HCT116 (cell line): ENCODE measurements at regions not wholly inside any gene's neighbourhood (a gene's known extent, or its start where the extent isn't known, plus 50 kb on each side); places are given as distances from the start of the nearest gene placed in this dataset.

Experiments
- ATAC-seq: fragments of 200-7000 bp; cut with Tn5 transposase; 2 replicates; pipeline ENCODE4 v1.9.1; 2020; ENCODE audit warnings: mild to moderate bottlenecking, moderate library complexity
- BruUV-seq: library from RNA; stranded (reverse); fragments of 400-500 nt; replicated peaks from 2 replicates; lab custom pipeline; 2021; lab: Mats Ljungman, UMichigan
- CTCF ChIA-PET: fragments of 300-600 bp; sonication (Branson Sonifier 250); formaldehyde crosslinking; loops from one replicate; lab custom pipeline; 2021; ENCODE audit warnings: antibody characterized with exemption; lab: Charles Lee
- POLR2A ChIA-PET: fragments of 300-600, 350-600 bp; sonication (Branson Sonifier 250); formaldehyde crosslinking; loops from one replicate; lab custom pipeline; 2021; ENCODE audit warnings: antibody characterized with exemption; lab: Charles Lee
- RAD21 ChIA-PET, 2 experiments: fragments of 300-600 bp; sonication (Branson Sonifier 250); formaldehyde crosslinking; loops; one replicate each; lab custom pipeline; 2023; ENCODE audit warnings: low total read pairs in 2 of 2; ENCODE audit not compliant: uncharacterized antibody in 2 of 2, unreplicated experiment in 2 of 2, low non-redundant PET in 1 of 2; lab: Charles Lee
- DNase-seq: peaks from one replicate; pipeline ENCODE4 v3.0.0-alpha.2; 2010; ENCODE audit warnings: low read depth, low spot score
- H2AFZ ChIP-seq: fragments of 200-600 bp; shearing (Covaris generic), sonication (generic); 2 replicates; pipeline ENCODE4 v1.6.1; 2017; ENCODE audit warnings: low read depth, mixed run types, mixed read lengths, antibody characterized with exemption, low read length; ENCODE audit not compliant: poor library complexity, severe bottlenecking
- H3K27ac ChIP-seq: 2 replicates; pipeline ENCODE4 v1.5.1; 2012; ENCODE audit warnings: low read depth, low read length
- H3K27me3 ChIP-seq: fragments of 200-600 bp; sonication (generic); 2 replicates; pipeline ENCODE4 v1.6.1; 2016; ENCODE audit warnings: mixed run types, low read length, mixed read lengths; ENCODE audit not compliant: insufficient read depth
- H3K36me3 ChIP-seq, 2 experiments: fragments of 200-500 bp in 1 of 2; fragments of 200-600 bp in 1 of 2; sonication (Bioruptor generic) in 1 of 2; sonication (generic) in 1 of 2; 2 replicates each; pipeline versions ENCODE4 v1.5.1 to v1.6.1; 2014 to 2016; ENCODE audit warnings: low read length in 2 of 2, inconsistent platforms in 1 of 2, mixed read lengths in 1 of 2, mixed run types in 1 of 2; ENCODE audit not compliant: insufficient read depth in 2 of 2, control insufficient read depth in 1 of 2
- H3K4me1 ChIP-seq, 2 experiments: fragments of 200-600 bp in 1 of 2; sonication (generic) in 1 of 2; 2 replicates each; pipeline versions ENCODE4 v1.5.1 to v1.6.1; 2012 to 2017; ENCODE audit warnings: low read length in 2 of 2, inconsistent platforms in 1 of 2, mild to moderate bottlenecking in 1 of 2, mixed read lengths in 1 of 2, mixed run types in 1 of 2, moderate library complexity in 1 of 2; ENCODE audit not compliant: insufficient read depth in 2 of 2, control insufficient read depth in 1 of 2
- H3K4me2 ChIP-seq: fragments of 200-600 bp; sonication (generic); 2 replicates; pipeline ENCODE4 v1.6.1; 2017; ENCODE audit warnings: mixed run types, low read length, mixed read lengths
- H3K4me3 ChIP-seq, 2 experiments: fragments of 200-600 bp in 1 of 2; sonication (generic) in 1 of 2; replicated peaks in 1 of 2; 2 replicates each; pipeline ENCODE4 v1.5.1; 2011 to 2016; ENCODE audit warnings: low read length in 2 of 2, control low read depth in 1 of 2, low read depth in 1 of 2, mild to moderate bottlenecking in 1 of 2, mixed read lengths in 1 of 2, mixed run types in 1 of 2
- H3K79me2 ChIP-seq: fragments of 200-600 bp; sonication (generic); 2 replicates; pipeline ENCODE4 v1.6.1; 2017; ENCODE audit warnings: mild to moderate bottlenecking, mixed run types, low read length, moderate library complexity, mixed read lengths; ENCODE audit not compliant: insufficient read depth
- H3K9ac ChIP-seq: fragments of 200-600 bp; sonication (generic); 2 replicates; pipeline ENCODE4 v1.6.1; 2016; ENCODE audit warnings: low read length, mixed read lengths
- H3K9me2 ChIP-seq: fragments of 200-600 bp; sonication (generic), shearing (Covaris generic); 2 replicates; pipeline ENCODE4 v1.6.1; 2017; ENCODE audit warnings: mixed run types, mild to moderate bottlenecking, moderate library complexity; ENCODE audit not compliant: insufficient read depth
- H3K9me3 ChIP-seq, 2 experiments: fragments of 200-500 bp in 1 of 2; fragments of 200-600 bp in 1 of 2; sonication (Bioruptor generic) in 1 of 2; sonication (generic) in 1 of 2; 2 replicates each; pipeline ENCODE4 v1.6.1; 2014 to 2017; ENCODE audit warnings: low read length in 2 of 2, mixed read lengths in 2 of 2, inconsistent platforms in 1 of 2, low read depth in 1 of 2, mild to moderate bottlenecking in 1 of 2, mixed run types in 1 of 2, moderate library complexity in 1 of 2; ENCODE audit not compliant: control insufficient read depth in 1 of 2, insufficient read depth in 1 of 2
- H4K20me1 ChIP-seq: fragments of 200-600 bp; sonication (generic), shearing (Covaris generic); 2 replicates; pipeline ENCODE4 v1.6.1; 2017; ENCODE audit warnings: mixed run types, mild to moderate bottlenecking, moderate library complexity; ENCODE audit not compliant: insufficient read depth
- CBX3 ChIP-seq: IDR thresholded peaks from 2 replicates; pipeline ENCODE4 v1.6.1; 2012; ENCODE audit warnings: low read depth
- CEBPB ChIP-seq: IDR thresholded peaks from 2 replicates; pipeline ENCODE4 v1.6.1; 2012; ENCODE audit warnings: low read depth
- EGR1 ChIP-seq: IDR thresholded peaks from 2 replicates; pipeline ENCODE4 v1.6.1; 2012; ENCODE audit warnings: low read depth
- JUND ChIP-seq: IDR thresholded peaks from 2 replicates; pipeline ENCODE4 v1.6.1; 2012
- POLR2A ChIP-seq: IDR thresholded peaks from 2 replicates; pipeline ENCODE4 v1.7.0; 2011; ENCODE audit warnings: borderline replicate concordance; ENCODE audit not compliant: insufficient read depth, insufficient read length; ENCODE audit errors: extremely low read depth
- POLR2AphosphoS5 ChIP-seq: IDR thresholded peaks from 2 replicates; pipeline ENCODE4 v1.6.1; 2011; ENCODE audit warnings: mild to moderate bottlenecking, low read depth, low read length, moderate library complexity
- RAD21 ChIP-seq: IDR thresholded peaks from 2 replicates; pipeline ENCODE4 v1.6.1; 2012; ENCODE audit warnings: low read depth, mild to moderate bottlenecking
- SP1 ChIP-seq: IDR thresholded peaks from 2 replicates; pipeline ENCODE4 v1.6.1; 2012; ENCODE audit warnings: low read depth
- SRF ChIP-seq: IDR thresholded peaks from 2 replicates; pipeline ENCODE4 v1.6.1; 2012; ENCODE audit warnings: low read depth
- YY1 ChIP-seq: IDR thresholded peaks from 2 replicates; pipeline ENCODE4 v1.6.1; 2011; ENCODE audit warnings: low read length, low read depth, moderate library complexity, mild to moderate bottlenecking; ENCODE audit not compliant: insufficient replicate concordance; ENCODE audit errors: extremely low read depth
- ZFX ChIP-seq: fragments of 450-650 bp; IDR thresholded peaks from 2 replicates; pipeline ENCODE4 v1.6.1; 2017
- intact Hi-C: fragments of 100-400 bp; cut with micrococcal nuclease; formaldehyde crosslinking; loops from 2 replicates; pipeline ENCODE4 v1.10.0; 2022
- TF ChIP-seq, protein P1 (sequence below): IDR thresholded peaks from 2 replicates; pipeline ENCODE4 v1.6.1; 2012

DNA sequence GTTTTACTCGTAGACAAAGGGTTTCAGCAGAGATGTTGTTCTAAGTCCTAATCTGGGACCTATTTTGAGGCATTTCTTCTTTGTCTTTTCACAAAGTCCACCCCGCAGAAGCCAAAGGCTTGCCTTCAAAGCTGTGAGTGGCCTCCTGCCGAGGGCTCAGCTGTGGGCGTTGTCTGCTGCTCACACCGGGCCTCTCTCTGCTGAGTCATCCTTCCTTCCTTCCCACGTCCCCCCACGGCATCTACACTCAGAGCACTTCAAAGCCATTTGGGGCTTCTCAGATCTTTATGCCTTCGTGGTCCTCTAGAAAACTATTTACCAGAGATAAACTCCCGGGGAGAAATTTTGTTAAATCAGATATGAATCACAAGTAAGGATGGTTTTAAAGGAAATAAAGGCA, 115.9 kb upstream of the TMPO start (continued):
- TF ChIP-seq JUND (peak; percentile 92), EGR1 (peak; percentile 83)

DNA sequence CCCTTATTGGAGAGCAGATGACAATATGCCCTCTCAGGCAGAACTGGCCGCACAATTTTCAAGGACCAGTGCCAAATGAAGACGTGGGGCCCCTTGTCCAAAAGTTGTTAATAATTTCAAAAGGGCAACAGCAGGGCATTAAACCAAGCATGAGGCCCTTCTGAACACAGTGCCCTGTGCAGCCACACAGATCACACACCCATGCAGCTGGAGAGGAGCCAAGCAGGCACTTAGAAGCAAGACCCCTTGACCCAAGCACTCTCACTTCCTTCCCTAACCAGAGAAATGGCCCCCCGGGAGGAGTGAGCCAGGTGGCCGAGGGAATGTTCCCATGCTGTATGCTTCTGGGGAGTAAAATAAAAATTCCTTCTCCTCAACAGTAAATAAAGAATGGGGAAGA, 114.0 kb upstream of the TMPO start:
- H3K27me3 ChIP-seq = no peaks in the 10 kb centered on the region
- BruUV-seq = no TSS peak
- H3K9ac ChIP-seq = peak overlapping the region; percentile 26; the same call in 1 of the 2 replicates
- TF ChIP-seq YY1 (no peak), POLR2AphosphoS5 (0 out of 2 replicates have a peak, but pooled peaks have one; percentile 25), JUND (peak; percentile 31; the same call in 1 of the 2 replicates), CEBPB (no peak), CBX3 (peak; percentile 26; the same call in 1 of the 2 replicates), POLR2A (no peak), SP1 (peak; percentile 64), ZFX (no peak), RAD21 (no peak), SRF (0 out of 2 replicates have a peak, but pooled peaks have one; percentile 13)
- TF ChIP-seq, protein P1, sequence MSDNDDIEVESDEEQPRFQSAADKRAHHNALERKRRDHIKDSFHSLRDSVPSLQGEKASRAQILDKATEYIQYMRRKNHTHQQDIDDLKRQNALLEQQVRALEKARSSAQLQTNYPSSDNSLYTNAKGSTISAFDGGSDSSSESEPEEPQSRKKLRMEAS = peak; percentile 38; the same call in 1 of the 2 replicates
- H3K4me2 ChIP-seq = peak overlapping the region; percentile 65
- no peaks in the 10 kb centered on the region for H3K79me2 ChIP-seq
- ChIA-PET CTCF (interaction anchor here (1.2 kb wide), 1 partner anchor 16 kb away, joined by 3 read pairs; no protein-coding TSS in a partner anchor), POLR2A (no interaction called here), RAD21 (no interaction called here)
- intact Hi-C loops = no loop called here
- H3K4me3 ChIP-seq = peak overlapping the region; percentile 16 to 20
- H3K27ac ChIP-seq = peak overlapping the region; percentile 88
- H3K4me1 ChIP-seq = peaks cover 69 to 81% of the 10 kb centered on the region in 2 experiments
- DNase-seq (no peak), ATAC-seq (peak; percentile 16)
- H3K9me2 ChIP-seq = no peaks in the 10 kb centered on the region
- H4K20me1 ChIP-seq = no peaks in the 10 kb centered on the region
- peak overlapping the region; percentile 59 for H2AFZ ChIP-seq
- no peaks in the 10 kb centered on the region for H3K36me3 ChIP-seq
- H3K9me3 ChIP-seq = 0 out of 4 replicates have a peak, but pooled peaks cover 0 to 2% of the 10 kb centered on the region in 2 experiments
